Liver (tissue), 8 donors: ENCODE measurements at regions not wholly inside any gene's neighbourhood (a gene's known extent, or its start where the extent isn't known, plus 50 kb on each side); places are given as distances from the start of the nearest gene placed in this dataset.

Source experiments
- DNase-seq: peaks from one replicate; pipeline ENCODE4 v3.0.0-alpha.2; 2017; ENCODE audit warnings: low spot score
- H3K27ac ChIP-seq, 2 donors: one replicate each; pipeline ENCODE4 v1.7.0; 2013; ENCODE audit warnings: inconsistent platforms in 2 of 2, low read length in 2 of 2, control low read depth in 1 of 2, low read depth in 1 of 2, mild to moderate bottlenecking in 1 of 2
- H3K27me3 ChIP-seq, 4 donors: one replicate each; pipeline versions ENCODE4 v1.6.1 to v1.7.0; 2013; ENCODE audit warnings: low read length in 3 of 4, inconsistent platforms in 1 of 4, mild to moderate bottlenecking in 1 of 4, moderate library complexity in 1 of 4; ENCODE audit not compliant: control insufficient read depth in 4 of 4, insufficient read depth in 4 of 4
- H3K36me3 ChIP-seq, 4 donors: one replicate each; pipeline versions ENCODE4 v1.6.1 to v1.7.0; 2013; ENCODE audit warnings: low read length in 3 of 4, mild to moderate bottlenecking in 3 of 4, low read depth in 1 of 4, moderate library complexity in 1 of 4; ENCODE audit not compliant: control insufficient read depth in 4 of 4, insufficient read depth in 3 of 4
- H3K4me1 ChIP-seq, 4 donors: one replicate each; pipeline versions ENCODE4 v1.6.1 to v1.7.0; 2013; ENCODE audit warnings: low read length in 3 of 4, mild to moderate bottlenecking in 3 of 4, moderate library complexity in 1 of 4; ENCODE audit not compliant: control insufficient read depth in 4 of 4, insufficient read depth in 4 of 4
- H3K4me3 ChIP-seq, 3 donors: one replicate each; pipeline versions ENCODE4 v1.6.1 to v1.7.0; 2013; ENCODE audit warnings: low read length in 3 of 3, control low read depth in 1 of 3, low read depth in 1 of 3, mild to moderate bottlenecking in 1 of 3
- H3K9ac ChIP-seq, 2 donors: one replicate each; pipeline ENCODE4 v1.7.0; 2013; ENCODE audit warnings: low read length in 2 of 2, mild to moderate bottlenecking in 2 of 2, moderate library complexity in 2 of 2, control low read depth in 1 of 2, low read depth in 1 of 2
- H3K9me3 ChIP-seq, 4 donors: one replicate each; pipeline versions ENCODE4 v1.6.1 to v1.7.0; 2013; ENCODE audit warnings: low read length in 3 of 4; ENCODE audit not compliant: control insufficient read depth in 4 of 4
- EGR1 ChIP-seq, 2 donors: IDR thresholded peaks; 2 replicates each; pipeline ENCODE4 v1.6.1; 2016 to 2018; ENCODE audit warnings: antibody characterized with exemption in 2 of 2, low read depth in 2 of 2
- FOXA1 ChIP-seq: IDR thresholded peaks from 2 replicates; pipeline ENCODE4 v1.6.1; 2016; ENCODE audit warnings: antibody characterized with exemption
- GABPA ChIP-seq, 2 donors: IDR thresholded peaks in 1 of 2; conservative IDR thresholded peaks in 1 of 2; 2 replicates each; pipeline ENCODE4 v1.6.1; 2016; ENCODE audit warnings: antibody characterized with exemption in 2 of 2, mild to moderate bottlenecking in 1 of 2, moderate library complexity in 1 of 2
- HNF4G ChIP-seq: IDR thresholded peaks from 2 replicates; pipeline ENCODE4 v1.6.1; 2016; ENCODE audit warnings: antibody characterized with exemption
- JUND ChIP-seq, 2 donors: IDR thresholded peaks; 2 replicates each; pipeline ENCODE4 v1.6.1; 2016; ENCODE audit warnings: antibody characterized with exemption in 2 of 2
- RAD21 ChIP-seq, 2 donors: IDR thresholded peaks; 2 replicates each; pipeline ENCODE4 v1.6.1; 2016; ENCODE audit warnings: antibody characterized with exemption in 2 of 2, mild to moderate bottlenecking in 2 of 2
- RXRA ChIP-seq, 2 donors: IDR thresholded peaks; 2 replicates each; pipeline ENCODE4 v1.6.1; 2017 to 2018; ENCODE audit warnings: antibody characterized with exemption in 2 of 2, mild to moderate bottlenecking in 1 of 2
- TAF1 ChIP-seq: conservative IDR thresholded peaks from 2 replicates; pipeline ENCODE4 v1.6.1; 2016; ENCODE audit warnings: antibody characterized with exemption, mild to moderate bottlenecking
- YY1 ChIP-seq: IDR thresholded peaks from 2 replicates; pipeline ENCODE4 v1.6.1; 2016; ENCODE audit warnings: antibody characterized with exemption, mild to moderate bottlenecking
- WGBS: extraction: QIAGEN DNeasy Blood & Tissue Kit; methylation state at CpG from one replicate; pipeline ENCODE4 v1.1.7; 2013; 5-methylcytosine and 5-hydroxymethylcytosine counted together
- TF ChIP-seq, protein P1 (sequence below): fragments of 150-350 bp; IDR thresholded peaks from 2 replicates; pipeline ENCODE4 v1.5.1; 2017; ENCODE audit warnings: improper control_type of control experiment, low read depth, low read length; ENCODE audit not compliant: missing input control
- TF ChIP-seq, protein P2 (sequence below): IDR thresholded peaks from 2 replicates; pipeline ENCODE4 v1.6.1; 2016; ENCODE audit warnings: antibody characterized with exemption
- TF ChIP-seq, protein P3 (sequence below): IDR thresholded peaks from 2 replicates; pipeline ENCODE4 v1.6.1; 2016; ENCODE audit warnings: antibody characterized with exemption
- TF ChIP-seq, protein P4 (sequence below): IDR thresholded peaks from 2 replicates; pipeline ENCODE4 v1.6.1; 2016; ENCODE audit warnings: antibody characterized with exemption, mild to moderate bottlenecking
- donor health status: healthy.
- donor health status: healthy.
- donor health status: healthy.
- donor health status: healthy.
- donor health status: healthy.

DNA sequence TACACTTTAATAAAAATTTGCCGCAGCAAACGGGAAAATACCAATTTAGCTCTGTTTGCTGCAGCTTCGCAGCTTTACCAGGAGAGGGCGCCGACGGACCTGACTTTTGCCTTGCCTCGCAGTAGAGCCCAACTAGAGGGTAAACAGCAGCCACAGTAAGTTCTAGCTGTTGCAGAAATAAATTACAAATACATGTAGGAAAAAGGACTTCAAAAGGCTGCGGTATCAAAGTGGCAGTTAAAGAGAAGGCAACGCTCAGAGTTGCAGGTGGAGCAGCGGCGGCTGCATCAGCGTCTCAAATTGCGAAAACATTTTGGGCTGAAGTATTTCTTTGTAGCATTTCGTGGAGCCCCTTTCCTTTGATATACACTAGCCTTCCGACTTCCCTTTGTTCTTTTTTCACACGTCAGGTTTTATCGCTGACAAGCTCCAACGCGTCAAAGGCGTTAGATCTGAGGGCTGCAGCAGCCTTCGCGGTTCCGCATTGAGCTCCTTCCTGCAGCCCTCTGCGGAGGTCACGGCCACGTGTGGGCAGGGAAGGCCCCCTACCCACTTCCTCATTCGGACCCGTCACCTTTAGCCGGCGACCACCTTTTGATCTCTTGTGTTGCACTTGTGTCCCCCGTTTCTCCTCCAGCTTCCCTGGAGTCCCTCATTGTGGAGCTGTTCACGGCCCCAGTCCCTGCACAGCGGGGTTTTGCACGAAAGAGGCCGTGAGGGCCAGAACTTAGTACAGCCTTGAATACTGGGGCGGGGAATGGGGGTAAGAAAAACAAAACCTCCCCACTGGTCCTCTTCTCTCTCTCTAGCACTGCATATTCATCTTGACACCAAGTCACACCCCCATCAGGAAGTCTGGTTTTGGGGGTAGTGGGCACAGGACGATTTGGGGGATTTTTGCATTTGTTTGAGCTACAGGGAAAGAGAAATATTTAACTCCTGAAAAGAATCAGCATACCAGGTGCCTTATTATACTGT is 72.8 kb downstream of the S1PR1 start:
- Histone ChIP-seq H3K36me3 (no peaks in the 10 kb centered on the region), H3K27me3 (no peaks in the 10 kb centered on the region), H3K9me3 (no peaks in the 10 kb centered on the region), H3K27ac (no peak overlapping the region), H3K4me1 (peaks cover 0 to 8% (median 6%) of the 10 kb centered on the region in 4 donors), H3K9ac (peak overlapping the region; percentile 36 to 54), H3K4me3 (peak overlapping the region; percentile 21 to 42 (median 31))
- 8% methylated on average over 37 of the region's 37 CpGs for WGBS
- DNase-seq: peak; percentile 43
- TF ChIP-seq, protein P1, sequence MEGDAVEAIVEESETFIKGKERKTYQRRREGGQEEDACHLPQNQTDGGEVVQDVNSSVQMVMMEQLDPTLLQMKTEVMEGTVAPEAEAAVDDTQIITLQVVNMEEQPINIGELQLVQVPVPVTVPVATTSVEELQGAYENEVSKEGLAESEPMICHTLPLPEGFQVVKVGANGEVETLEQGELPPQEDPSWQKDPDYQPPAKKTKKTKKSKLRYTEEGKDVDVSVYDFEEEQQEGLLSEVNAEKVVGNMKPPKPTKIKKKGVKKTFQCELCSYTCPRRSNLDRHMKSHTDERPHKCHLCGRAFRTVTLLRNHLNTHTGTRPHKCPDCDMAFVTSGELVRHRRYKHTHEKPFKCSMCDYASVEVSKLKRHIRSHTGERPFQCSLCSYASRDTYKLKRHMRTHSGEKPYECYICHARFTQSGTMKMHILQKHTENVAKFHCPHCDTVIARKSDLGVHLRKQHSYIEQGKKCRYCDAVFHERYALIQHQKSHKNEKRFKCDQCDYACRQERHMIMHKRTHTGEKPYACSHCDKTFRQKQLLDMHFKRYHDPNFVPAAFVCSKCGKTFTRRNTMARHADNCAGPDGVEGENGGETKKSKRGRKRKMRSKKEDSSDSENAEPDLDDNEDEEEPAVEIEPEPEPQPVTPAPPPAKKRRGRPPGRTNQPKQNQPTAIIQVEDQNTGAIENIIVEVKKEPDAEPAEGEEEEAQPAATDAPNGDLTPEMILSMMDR: peak; percentile 92
- TF ChIP-seq YY1 (no peak), RAD21 (IDR thresholded peaks at IDR 0.05) (peak; percentile 82 to 88), FOXA1 (no peak), RXRA (IDR thresholded peaks at IDR 0.05) (no peak), JUND (IDR thresholded peaks at IDR 0.05) (no peak)
- TF ChIP-seq, protein P2, sequence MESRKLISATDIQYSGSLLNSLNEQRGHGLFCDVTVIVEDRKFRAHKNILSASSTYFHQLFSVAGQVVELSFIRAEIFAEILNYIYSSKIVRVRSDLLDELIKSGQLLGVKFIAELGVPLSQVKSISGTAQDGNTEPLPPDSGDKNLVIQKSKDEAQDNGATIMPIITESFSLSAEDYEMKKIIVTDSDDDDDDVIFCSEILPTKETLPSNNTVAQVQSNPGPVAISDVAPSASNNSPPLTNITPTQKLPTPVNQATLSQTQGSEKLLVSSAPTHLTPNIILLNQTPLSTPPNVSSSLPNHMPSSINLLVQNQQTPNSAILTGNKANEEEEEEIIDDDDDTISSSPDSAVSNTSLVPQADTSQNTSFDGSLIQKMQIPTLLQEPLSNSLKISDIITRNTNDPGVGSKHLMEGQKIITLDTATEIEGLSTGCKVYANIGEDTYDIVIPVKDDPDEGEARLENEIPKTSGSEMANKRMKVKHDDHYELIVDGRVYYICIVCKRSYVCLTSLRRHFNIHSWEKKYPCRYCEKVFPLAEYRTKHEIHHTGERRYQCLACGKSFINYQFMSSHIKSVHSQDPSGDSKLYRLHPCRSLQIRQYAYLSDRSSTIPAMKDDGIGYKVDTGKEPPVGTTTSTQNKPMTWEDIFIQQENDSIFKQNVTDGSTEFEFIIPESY: no peak
- TF ChIP-seq, protein P3, sequence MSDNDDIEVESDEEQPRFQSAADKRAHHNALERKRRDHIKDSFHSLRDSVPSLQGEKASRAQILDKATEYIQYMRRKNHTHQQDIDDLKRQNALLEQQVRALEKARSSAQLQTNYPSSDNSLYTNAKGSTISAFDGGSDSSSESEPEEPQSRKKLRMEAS: no peak

DNA sequence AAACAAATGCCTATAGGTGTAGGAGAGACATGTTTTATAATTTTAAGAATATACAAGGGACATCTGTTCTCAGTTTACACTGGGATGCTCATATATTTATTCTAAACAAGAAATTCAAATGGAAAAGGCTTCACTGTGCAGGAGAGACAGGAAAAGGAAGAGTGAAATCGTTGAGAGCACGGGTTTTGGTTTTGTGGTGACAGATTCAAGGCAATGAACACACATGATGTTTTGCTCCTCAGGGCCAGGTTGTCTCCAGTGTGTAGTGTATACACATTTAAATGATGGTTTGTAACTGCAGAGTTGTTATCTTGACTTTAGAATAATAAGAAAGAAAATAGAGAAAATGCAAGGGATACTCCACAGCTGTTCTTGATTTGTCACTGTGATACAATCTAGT is 73.7 kb downstream of the S1PR1 start:
- H3K27ac ChIP-seq: no peak overlapping the region
- H3K27me3 ChIP-seq: peaks cover 0 to under 1% (median 0%) of the 10 kb centered on the region in 4 donors
- TF ChIP-seq HNF4G (no peak), YY1 (no peak), JUND (IDR thresholded peaks at IDR 0.05) (no peak), RXRA (IDR thresholded peaks at IDR 0.05) (no peak), EGR1 (IDR thresholded peaks at IDR 0.05; ENCODE audit: low read depth in 2 of 2) (no peak), GABPA (IDR thresholded peaks at IDR 0.05 in 1 of 2, conservative IDR thresholded peaks at IDR 0.05 in 1 of 2) (no peak), TAF1 (no peak)
- TF ChIP-seq, protein P3: no peak
- TF ChIP-seq, protein P4, sequence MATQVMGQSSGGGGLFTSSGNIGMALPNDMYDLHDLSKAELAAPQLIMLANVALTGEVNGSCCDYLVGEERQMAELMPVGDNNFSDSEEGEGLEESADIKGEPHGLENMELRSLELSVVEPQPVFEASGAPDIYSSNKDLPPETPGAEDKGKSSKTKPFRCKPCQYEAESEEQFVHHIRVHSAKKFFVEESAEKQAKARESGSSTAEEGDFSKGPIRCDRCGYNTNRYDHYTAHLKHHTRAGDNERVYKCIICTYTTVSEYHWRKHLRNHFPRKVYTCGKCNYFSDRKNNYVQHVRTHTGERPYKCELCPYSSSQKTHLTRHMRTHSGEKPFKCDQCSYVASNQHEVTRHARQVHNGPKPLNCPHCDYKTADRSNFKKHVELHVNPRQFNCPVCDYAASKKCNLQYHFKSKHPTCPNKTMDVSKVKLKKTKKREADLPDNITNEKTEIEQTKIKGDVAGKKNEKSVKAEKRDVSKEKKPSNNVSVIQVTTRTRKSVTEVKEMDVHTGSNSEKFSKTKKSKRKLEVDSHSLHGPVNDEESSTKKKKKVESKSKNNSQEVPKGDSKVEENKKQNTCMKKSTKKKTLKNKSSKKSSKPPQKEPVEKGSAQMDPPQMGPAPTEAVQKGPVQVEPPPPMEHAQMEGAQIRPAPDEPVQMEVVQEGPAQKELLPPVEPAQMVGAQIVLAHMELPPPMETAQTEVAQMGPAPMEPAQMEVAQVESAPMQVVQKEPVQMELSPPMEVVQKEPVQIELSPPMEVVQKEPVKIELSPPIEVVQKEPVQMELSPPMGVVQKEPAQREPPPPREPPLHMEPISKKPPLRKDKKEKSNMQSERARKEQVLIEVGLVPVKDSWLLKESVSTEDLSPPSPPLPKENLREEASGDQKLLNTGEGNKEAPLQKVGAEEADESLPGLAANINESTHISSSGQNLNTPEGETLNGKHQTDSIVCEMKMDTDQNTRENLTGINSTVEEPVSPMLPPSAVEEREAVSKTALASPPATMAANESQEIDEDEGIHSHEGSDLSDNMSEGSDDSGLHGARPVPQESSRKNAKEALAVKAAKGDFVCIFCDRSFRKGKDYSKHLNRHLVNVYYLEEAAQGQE: no peak
- H3K36me3 ChIP-seq: no peaks in the 10 kb centered on the region
- WGBS: 55% methylated on average over 2 of the region's 2 CpGs
- H3K9ac ChIP-seq: no peak overlapping the region
- no peak overlapping the region for H3K4me3 ChIP-seq
- no peak for DNase-seq
- H3K9me3 ChIP-seq: no peaks in the 10 kb centered on the region
- H3K4me1 ChIP-seq: peaks cover 0 to 8% (median 6%) of the 10 kb centered on the region in 4 donors
